RWPE1 (cell line): ENCODE measurements at regions not wholly inside any gene's neighbourhood (a gene's known extent, or its start where the extent isn't known, plus 50 kb on each side); places are given as distances from the start of the nearest gene placed in this dataset.

Source experiments
- CTCF ChIA-PET: fragments of 350-600 bp; sonication (Branson Sonifier 250); formaldehyde crosslinking; extraction: SDS; loops from one replicate; lab custom pipeline; 2021; lab: Yijun Ruan, JAX
- POLR2A ChIA-PET: fragments of 400-600 bp; formaldehyde crosslinking; extraction: SDS; loops from one replicate; lab custom pipeline; 2020; ENCODE audit warnings: antibody characterized with exemption; ENCODE audit not compliant: low non-redundant PET; lab: Yijun Ruan, JAX
- DNase-seq: peaks from one replicate; pipeline ENCODE4 v3.0.0; 2012; ENCODE audit warnings: low spot score
- H3K27ac ChIP-seq: fragments of 450-650 bp; 2 replicates; pipeline ENCODE4 v1.5.1; 2017
- TF ChIP-seq, protein P1 (sequence below): fragments of 450-650 bp; conservative IDR thresholded peaks from 2 replicates; pipeline ENCODE4 v1.5.1; 2017; ENCODE audit warnings: low read depth, mild to moderate bottlenecking

DNA sequence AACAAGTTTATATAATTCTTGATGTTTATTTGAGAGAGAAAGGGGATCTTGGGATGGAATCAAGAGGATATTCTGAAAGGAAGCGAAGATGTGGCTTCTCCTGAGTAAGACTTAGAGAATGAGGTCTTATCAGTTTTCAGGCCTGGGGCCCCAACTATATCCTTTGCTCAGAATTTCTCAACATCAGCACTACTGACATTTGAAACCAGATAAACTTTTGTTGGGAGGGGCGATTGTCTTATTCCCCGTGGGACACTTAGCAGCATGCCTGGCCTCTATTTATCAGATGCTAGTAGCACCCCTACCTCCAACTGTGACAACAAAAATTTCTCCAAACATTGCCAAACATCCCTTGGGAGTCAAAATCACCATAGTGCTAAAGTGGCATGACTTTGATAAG is 567.7 kb downstream of the MAT2B start:
- CTCF ChIA-PET, result interaction anchor here (0.6 kb wide), 1 partner anchor 1778 kb away, joined by 3 read pairs; no protein-coding TSS in a partner anchor
- POLR2A ChIA-PET, result no interaction called here
- no peak for DNase-seq
- TF ChIP-seq, protein P1, sequence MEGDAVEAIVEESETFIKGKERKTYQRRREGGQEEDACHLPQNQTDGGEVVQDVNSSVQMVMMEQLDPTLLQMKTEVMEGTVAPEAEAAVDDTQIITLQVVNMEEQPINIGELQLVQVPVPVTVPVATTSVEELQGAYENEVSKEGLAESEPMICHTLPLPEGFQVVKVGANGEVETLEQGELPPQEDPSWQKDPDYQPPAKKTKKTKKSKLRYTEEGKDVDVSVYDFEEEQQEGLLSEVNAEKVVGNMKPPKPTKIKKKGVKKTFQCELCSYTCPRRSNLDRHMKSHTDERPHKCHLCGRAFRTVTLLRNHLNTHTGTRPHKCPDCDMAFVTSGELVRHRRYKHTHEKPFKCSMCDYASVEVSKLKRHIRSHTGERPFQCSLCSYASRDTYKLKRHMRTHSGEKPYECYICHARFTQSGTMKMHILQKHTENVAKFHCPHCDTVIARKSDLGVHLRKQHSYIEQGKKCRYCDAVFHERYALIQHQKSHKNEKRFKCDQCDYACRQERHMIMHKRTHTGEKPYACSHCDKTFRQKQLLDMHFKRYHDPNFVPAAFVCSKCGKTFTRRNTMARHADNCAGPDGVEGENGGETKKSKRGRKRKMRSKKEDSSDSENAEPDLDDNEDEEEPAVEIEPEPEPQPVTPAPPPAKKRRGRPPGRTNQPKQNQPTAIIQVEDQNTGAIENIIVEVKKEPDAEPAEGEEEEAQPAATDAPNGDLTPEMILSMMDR, result no peak
- no peak overlapping the region for H3K27ac ChIP-seq

DNA sequence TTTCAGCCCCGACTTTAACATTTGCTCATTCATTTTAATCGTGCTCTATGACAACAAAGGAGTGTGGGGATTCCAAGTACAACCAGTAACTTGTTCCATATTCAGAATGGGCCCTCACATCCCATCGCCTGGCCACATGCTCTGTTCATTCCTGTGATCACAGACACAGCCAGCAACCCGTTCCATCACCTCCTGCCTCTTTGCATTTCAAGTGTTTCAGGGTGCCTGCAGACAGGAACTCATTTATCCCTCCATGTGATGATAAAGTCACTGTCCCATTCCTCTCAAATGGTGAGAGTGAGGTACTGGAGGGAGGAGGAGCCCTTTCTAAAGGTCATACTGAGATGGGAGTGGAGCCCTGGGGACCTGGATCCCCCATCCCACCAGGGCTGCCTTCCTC is 571.1 kb downstream of the MAT2B start:
- POLR2A ChIA-PET, result no interaction called here
- H3K27ac ChIP-seq, result no peak overlapping the region
- CTCF ChIA-PET, result no interaction called here
- no peak for DNase-seq
- TF ChIP-seq, protein P1, result no peak

DNA sequence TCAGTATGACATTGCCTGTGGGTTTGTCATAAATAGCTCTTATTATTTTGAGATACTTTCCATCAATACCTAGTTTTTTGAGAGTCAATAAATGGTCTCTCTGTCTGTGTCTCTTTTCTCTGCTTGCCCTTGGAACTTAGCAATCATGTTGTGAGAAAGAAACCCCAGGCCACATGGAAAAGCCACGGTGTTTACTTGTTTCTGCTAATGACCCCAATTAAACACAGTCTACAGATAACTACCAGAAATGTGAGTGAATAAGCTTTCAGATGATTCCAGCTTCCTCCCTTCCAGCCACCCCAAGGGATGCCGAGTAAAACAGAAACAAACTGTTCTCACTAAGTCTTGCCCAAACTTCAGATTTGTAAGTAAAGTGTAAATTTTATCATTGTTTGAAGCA is 584.9 kb downstream of the MAT2B start:
- no peak overlapping the region for H3K27ac ChIP-seq
- TF ChIP-seq, protein P1, result no peak
- POLR2A ChIA-PET, result no interaction called here
- no peak for DNase-seq
- CTCF ChIA-PET, result interaction anchor here (1.2 kb wide), 1 partner anchor 15 kb away, joined by 4 read pairs; no protein-coding TSS in a partner anchor

DNA sequence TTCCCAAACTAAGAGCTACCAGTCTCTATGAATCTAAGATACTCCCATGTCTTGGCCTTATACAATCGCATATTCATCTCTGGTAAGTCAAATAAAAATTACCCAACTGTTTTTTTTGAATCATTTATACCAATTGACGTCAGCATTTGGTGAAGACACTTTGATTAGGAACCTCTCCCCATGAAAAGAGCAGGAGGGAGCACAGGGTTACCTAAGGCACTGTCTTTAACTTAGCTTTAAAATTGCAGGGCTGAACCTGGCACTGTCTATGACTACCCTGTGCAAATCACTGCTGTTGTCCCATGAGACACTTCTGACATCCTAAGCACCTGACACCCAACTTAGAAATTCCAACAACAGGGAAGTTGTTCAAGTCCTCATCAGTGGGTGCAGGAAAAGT is 586.4 kb downstream of the MAT2B start:
- ChIA-PET CTCF (no interaction called here), POLR2A (no interaction called here)
- TF ChIP-seq, protein P1, result no peak

DNA sequence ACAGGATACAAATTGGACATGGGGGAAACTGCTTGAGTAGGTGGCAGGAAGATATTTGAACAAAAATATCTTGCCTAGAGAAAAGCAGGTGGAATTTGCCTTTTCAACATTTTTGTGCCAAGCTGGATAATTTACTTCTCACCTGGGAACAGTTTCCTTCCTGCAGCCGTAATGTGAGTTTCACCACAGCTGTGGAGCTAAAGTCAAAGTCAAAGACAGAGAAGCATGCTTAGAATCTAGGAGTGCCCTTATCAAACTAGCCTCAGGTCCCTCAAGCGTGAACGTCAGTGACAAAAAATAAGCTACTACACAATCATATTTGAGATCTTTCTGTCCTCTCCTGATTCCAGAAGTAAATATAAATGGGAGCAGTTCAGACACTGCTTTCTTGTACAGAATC is 588.9 kb downstream of the MAT2B start:
- CTCF ChIA-PET, result interaction anchor here (0.6 kb wide), 1 partner anchor 527 kb away, joined by 3 read pairs; no protein-coding TSS in a partner anchor
- DNase-seq, result no peak
- no peak overlapping the region for H3K27ac ChIP-seq
- POLR2A ChIA-PET, result no interaction called here
- TF ChIP-seq, protein P1, result no peak

More for the DNA sequence above, 586.4 kb downstream of the MAT2B start:
- no peak for DNase-seq
- H3K27ac ChIP-seq, result no peak overlapping the region

DNA sequence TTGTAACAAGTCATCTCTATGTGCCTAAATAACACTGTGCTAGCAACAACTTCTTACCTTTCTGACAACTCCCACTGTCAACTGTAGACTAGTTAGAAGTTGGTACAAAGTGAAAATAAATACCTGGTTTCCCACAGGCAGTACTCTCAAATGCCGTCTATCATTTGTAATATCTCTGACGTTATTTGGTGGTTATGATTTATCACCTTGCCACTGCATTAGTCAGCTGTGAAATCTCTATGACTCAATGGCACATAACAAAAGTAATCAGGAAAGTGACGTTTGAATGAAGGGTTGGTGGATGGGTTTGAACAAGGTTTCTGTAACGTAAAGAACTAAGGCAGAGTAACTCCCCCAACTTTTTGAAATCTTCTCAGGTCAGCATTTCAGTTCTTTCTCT is 592.3 kb downstream of the MAT2B start:
- no peak overlapping the region for H3K27ac ChIP-seq
- ChIA-PET POLR2A (no interaction called here), CTCF (no interaction called here)
- DNase-seq, result peak; percentile 78
- TF ChIP-seq, protein P1, result no peak
